B cell (primary cell): ENCODE measurements at regions not wholly inside any gene's neighbourhood (a gene's known extent, or its start where the extent isn't known, plus 50 kb on each side); places are given as distances from the start of the nearest gene placed in this dataset.

Experiments used
- ATAC-seq: fragments of 200-7000 bp; cut with Tn5 transposase; one replicate; pipeline ENCODE4 v1.10.0; 2021; ENCODE audit warnings: low read depth, mild to moderate bottlenecking, moderate number of reproducible peaks, moderate library complexity
- CTCF ChIA-PET: fragments of 350-600 bp; sonication (Branson Sonifier 250); formaldehyde crosslinking; loops from one replicate; lab custom pipeline; 2021; ENCODE audit warnings: antibody characterized with exemption, inconsistent platforms; lab: Charles Lee
- POLR2A ChIA-PET: fragments of 350-600 bp; sonication (Branson Sonifier 250); formaldehyde crosslinking; loops from one replicate; lab custom pipeline; 2021; ENCODE audit warnings: antibody characterized with exemption; lab: Charles Lee
- DNase-seq: peaks from one replicate; pipeline ENCODE4 v3.0.0; 2013
- H2AFZ ChIP-seq: 2 replicates; pipeline ENCODE4 v1.6.1; 2012; ENCODE audit warnings: mild to moderate bottlenecking, low read depth, low read length; ENCODE audit not compliant: insufficient read depth, poor library complexity, severe bottlenecking
- H3K27ac ChIP-seq, 2 donors: 1 replicate in 1 of 2; 2 replicates in 1 of 2; pipeline ENCODE4 v1.5.1; 2012 to 2013; ENCODE audit warnings: low read length in 2 of 2, mild to moderate bottlenecking in 2 of 2, moderate library complexity in 1 of 2
- H3K27me3 ChIP-seq, 4 experiments: fragments of 200-600 bp in 1 of 4; sonication (generic) in 1 of 4; replicated peaks in 1 of 4; 1 replicate in 2 of 4; 2 replicates in 2 of 4; pipeline versions ENCODE4 v1.6.1 to v1.7.0; 2013 to 2016; ENCODE audit warnings: low read length in 3 of 4, mild to moderate bottlenecking in 2 of 4, mixed read lengths in 1 of 4, moderate library complexity in 1 of 4; ENCODE audit not compliant: insufficient read depth in 4 of 4, control insufficient read depth in 3 of 4; ENCODE audit errors: control extremely low read depth in 1 of 4
- H3K36me3 ChIP-seq, 2 experiments: replicated peaks in 1 of 2; 1 replicate in 1 of 2; 2 replicates in 1 of 2; pipeline versions ENCODE4 v1.6.1 to v1.7.1; 2013; ENCODE audit warnings: low read length in 1 of 2; ENCODE audit not compliant: insufficient read depth in 2 of 2, control insufficient read depth in 1 of 2; ENCODE audit errors: control extremely low read depth in 1 of 2, extremely low read depth in 1 of 2
- H3K4me1 ChIP-seq, 2 donors: fragments of 200-600 bp in 1 of 2; sonication (generic) in 1 of 2; 1 replicate in 1 of 2; 2 replicates in 1 of 2; pipeline versions ENCODE4 v1.5.1 to v1.6.1; 2013 to 2017; ENCODE audit warnings: low read length in 2 of 2; ENCODE audit not compliant: control insufficient read depth in 2 of 2, insufficient read depth in 2 of 2
- H3K4me2 ChIP-seq: replicated peaks from 2 replicates; pipeline ENCODE3; 2012; ENCODE audit warnings: mild to moderate bottlenecking, low read depth, low read length; ENCODE audit not compliant: poor library complexity, severe bottlenecking
- H3K4me3 ChIP-seq, 5 experiments: fragments of 200-600 bp in 1 of 5; sonication (generic) in 1 of 5; 1 replicate in 3 of 5; 2 replicates in 2 of 5; pipeline versions ENCODE4 v1.5.1 to v1.7.0; 2011 to 2016; ENCODE audit warnings: low read length in 4 of 5, mild to moderate bottlenecking in 4 of 5, low read depth in 2 of 5, control low read depth in 1 of 5, moderate library complexity in 1 of 5; ENCODE audit not compliant: insufficient read depth in 1 of 5; ENCODE audit errors: control extremely low read depth in 1 of 5, extremely low read depth in 1 of 5
- H3K79me2 ChIP-seq: fragments of 200-600 bp; sonication (generic); one replicate; pipeline ENCODE4 v1.6.0; 2016; ENCODE audit warnings: low read length; ENCODE audit not compliant: control insufficient read depth, insufficient read depth
- H3K9ac ChIP-seq: fragments of 200-600 bp; sonication (generic); 2 replicates; pipeline ENCODE4 v1.6.1; 2017; ENCODE audit warnings: mild to moderate bottlenecking, low read length, moderate library complexity
- H3K9me3 ChIP-seq, 3 donors: one replicate each; pipeline versions ENCODE4 v1.6.1 to v1.7.1; 2013; ENCODE audit warnings: low read length in 2 of 3; ENCODE audit not compliant: control insufficient read depth in 2 of 3, insufficient read depth in 1 of 3; ENCODE audit errors: control extremely low read depth in 1 of 3
- H4K20me1 ChIP-seq: 2 replicates; pipeline ENCODE4 v1.6.0; 2012; ENCODE audit warnings: mild to moderate bottlenecking, low read length; ENCODE audit not compliant: insufficient read depth, control insufficient read depth, poor library complexity, severe bottlenecking
- H3K27ac Mint-ChIP-seq: one replicate; pipeline ENCODE4 v1.8.0; 2021; ENCODE audit warnings: mixed read lengths
- H3K27me3 Mint-ChIP-seq: one replicate; pipeline ENCODE4 v1.8.0; 2021; ENCODE audit warnings: mixed read lengths
- H3K4me1 Mint-ChIP-seq: one replicate; pipeline ENCODE4 v1.8.0; 2021; ENCODE audit warnings: mixed read lengths
- H3K4me3 Mint-ChIP-seq: one replicate; pipeline ENCODE4 v1.8.0; 2021; ENCODE audit warnings: mixed read lengths
- H3K9me3 Mint-ChIP-seq: one replicate; pipeline ENCODE4 v1.8.0; 2022; ENCODE audit warnings: mixed read lengths; ENCODE audit not compliant: insufficient read depth
- EZH2 ChIP-seq: IDR thresholded peaks from 2 replicates; pipeline ENCODE4 v1.6.1; 2012; ENCODE audit warnings: borderline replicate concordance, low read depth, mild to moderate bottlenecking, moderate library complexity, low read length; ENCODE audit not compliant: insufficient read depth, poor library complexity, severe bottlenecking
- WGBS: methylation state at CpG from one replicate; pipeline ENCODE4 v1.1.5; 2013; ENCODE audit warnings: missing lambda C conversion rate; ENCODE audit not compliant: insufficient coverage; 5-methylcytosine and 5-hydroxymethylcytosine counted together
- intact Hi-C: fragments of 100-400 bp; cut with micrococcal nuclease; formaldehyde crosslinking; loops from one replicate; pipeline ENCODE4 v1.10.0; 2022
- TF ChIP-seq, protein P1 (sequence below): fragments of 200-600 bp; IDR thresholded peaks from one replicate; pipeline ENCODE4 v1.8.0; 2022; ENCODE audit warnings: antibody characterized with exemption, mild to moderate bottlenecking

DNA sequence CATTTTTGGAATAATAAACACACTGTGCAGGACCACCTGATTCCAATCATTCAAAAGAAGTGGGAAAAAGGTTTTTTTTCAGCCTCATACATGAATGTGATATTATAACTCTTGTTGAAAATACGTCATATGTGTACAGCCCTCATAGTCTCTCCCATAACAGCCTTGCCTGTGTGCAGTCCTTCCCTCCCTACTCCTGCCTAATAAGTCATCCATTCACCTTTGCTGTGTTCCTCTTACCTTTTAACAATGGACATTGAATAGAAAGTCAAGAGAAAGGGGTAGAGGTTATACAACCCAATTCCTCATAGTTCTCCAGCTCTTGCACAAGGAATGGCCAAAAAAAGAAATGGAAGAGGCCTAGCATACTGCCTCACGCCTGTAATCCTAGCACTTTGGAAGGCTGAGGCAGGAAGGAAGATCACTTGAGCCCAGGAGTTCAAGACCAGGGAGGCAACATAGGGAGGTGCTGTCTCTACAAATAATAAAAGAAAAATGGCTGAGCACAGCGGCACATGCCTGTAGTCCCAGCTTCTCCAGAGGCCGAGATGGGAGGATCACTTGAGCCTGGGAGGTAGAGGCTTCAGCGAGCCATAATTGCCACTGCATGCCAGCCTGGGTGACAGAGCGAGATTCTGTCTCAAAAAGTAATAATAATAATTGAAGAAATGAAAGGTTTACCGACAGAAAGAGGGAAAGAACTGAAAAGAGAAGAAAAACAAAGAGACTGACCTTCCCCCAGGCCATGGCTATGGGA, 356.1 kb upstream of the KIF2A start:
- Histone ChIP-seq H3K27ac (no peak overlapping the region), H3K27me3 (no peaks in the 10 kb centered on the region), H3K79me2 (no peaks in the 10 kb centered on the region), H3K36me3 (no peaks in the 10 kb centered on the region), H3K9me3 (no peaks in the 10 kb centered on the region), H3K4me3 (no peak overlapping the region), H2AFZ (no peak overlapping the region), H3K4me2 (no peak overlapping the region), H3K9ac (no peak overlapping the region), H3K4me1 (no peaks in the 10 kb centered on the region), H4K20me1 (no peaks in the 10 kb centered on the region)
- ChIA-PET CTCF (no interaction called here), POLR2A (no interaction called here)
- DNase-seq (no peak), ATAC-seq (no peak)
- Mint-ChIP-seq H3K9me3 (no peaks in the 10 kb centered on the region), H3K27ac (no peak overlapping the region), H3K4me1 (no peaks in the 10 kb centered on the region), H3K27me3 (peaks cover 4% of the 10 kb centered on the region), H3K4me3 (no peak overlapping the region)
- 93% methylated on average over 3 of the region's 7 CpGs for WGBS
- intact Hi-C loops = no loop called here
- TF ChIP-seq, protein P1, sequence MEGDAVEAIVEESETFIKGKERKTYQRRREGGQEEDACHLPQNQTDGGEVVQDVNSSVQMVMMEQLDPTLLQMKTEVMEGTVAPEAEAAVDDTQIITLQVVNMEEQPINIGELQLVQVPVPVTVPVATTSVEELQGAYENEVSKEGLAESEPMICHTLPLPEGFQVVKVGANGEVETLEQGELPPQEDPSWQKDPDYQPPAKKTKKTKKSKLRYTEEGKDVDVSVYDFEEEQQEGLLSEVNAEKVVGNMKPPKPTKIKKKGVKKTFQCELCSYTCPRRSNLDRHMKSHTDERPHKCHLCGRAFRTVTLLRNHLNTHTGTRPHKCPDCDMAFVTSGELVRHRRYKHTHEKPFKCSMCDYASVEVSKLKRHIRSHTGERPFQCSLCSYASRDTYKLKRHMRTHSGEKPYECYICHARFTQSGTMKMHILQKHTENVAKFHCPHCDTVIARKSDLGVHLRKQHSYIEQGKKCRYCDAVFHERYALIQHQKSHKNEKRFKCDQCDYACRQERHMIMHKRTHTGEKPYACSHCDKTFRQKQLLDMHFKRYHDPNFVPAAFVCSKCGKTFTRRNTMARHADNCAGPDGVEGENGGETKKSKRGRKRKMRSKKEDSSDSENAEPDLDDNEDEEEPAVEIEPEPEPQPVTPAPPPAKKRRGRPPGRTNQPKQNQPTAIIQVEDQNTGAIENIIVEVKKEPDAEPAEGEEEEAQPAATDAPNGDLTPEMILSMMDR = no peak
- TF ChIP-seq EZH2 = no peak

- no peak for ATAC-seq
- TF ChIP-seq, protein P1 = no peak
- no peak for TF ChIP-seq EZH2
Observed at GRCh38 chr5:61951295-61951694, 354.7 kb upstream of the KIF2A start.

More at GRCh38 chr5:61951295-61951694, 354.7 kb upstream of the KIF2A start:
- no peaks in the 10 kb centered on the region for H3K4me1 Mint-ChIP-seq
- Histone ChIP-seq H3K4me3 (no peak overlapping the region), H3K4me2 (no peak overlapping the region), H3K27ac (no peak overlapping the region), H3K9ac (no peak overlapping the region), H3K79me2 (no peaks in the 10 kb centered on the region), H3K9me3 (no peaks in the 10 kb centered on the region), H3K4me1 (no peaks in the 10 kb centered on the region), H3K36me3 (no peaks in the 10 kb centered on the region), H2AFZ (no peak overlapping the region), H4K20me1 (no peaks in the 10 kb centered on the region), H3K27me3 (no peaks in the 10 kb centered on the region)
- intact Hi-C loops = no loop called here
- H3K9me3 Mint-ChIP-seq = no peaks in the 10 kb centered on the region
- DNase-seq = no peak
- no peak overlapping the region for H3K27ac Mint-ChIP-seq
- WGBS = 100% methylated on average over 3 of the region's 3 CpGs
- H3K4me3 Mint-ChIP-seq = no peak overlapping the region
- POLR2A ChIA-PET = no interaction called here
- CTCF ChIA-PET = no interaction called here
- H3K27me3 Mint-ChIP-seq = peaks cover 4% of the 10 kb centered on the region
